Body of pancreas (tissue), 4 donors: ENCODE measurements at regions not wholly inside any gene's neighbourhood (a gene's known extent, or its start where the extent isn't known, plus 50 kb on each side); places are given as distances from the start of the nearest gene placed in this dataset.
A peak's percentile ranks its signal among the peaks of the same experiment; 100 is the strongest.

Experiments used
- ATAC-seq: fragments of 150-250 bp; one replicate; pipeline ENCODE4 v1.9.1; 2016
- DNase-seq, 4 donors: peaks; one replicate each; pipeline ENCODE4 v3.0.0-alpha.2; 2019
- H3K27ac ChIP-seq, 4 donors: fragments of 200-600 bp; sonication (generic); 1 replicate in 3 of 4; 2 replicates in 1 of 4; pipeline versions ENCODE4 v1.5.1 to v1.6.1; 2016 to 2019; ENCODE audit warnings: mild to moderate bottlenecking in 1 of 4, mixed read lengths in 1 of 4, moderate library complexity in 1 of 4
- H3K27me3 ChIP-seq, 2 donors: fragments of 200-600 bp; sonication (generic); one replicate each; pipeline ENCODE4 v1.6.0; 2016; ENCODE audit warnings: mild to moderate bottlenecking in 1 of 2
- H3K36me3 ChIP-seq, 2 donors: fragments of 200-600 bp; sonication (generic); replicated peaks in 1 of 2; 2 replicates each; pipeline ENCODE4 v1.5.1; 2016; ENCODE audit warnings: low read depth in 2 of 2; ENCODE audit not compliant: insufficient read depth in 1 of 2
- H3K4me1 ChIP-seq: fragments of 200-600 bp; sonication (generic); one replicate; pipeline ENCODE4 v1.6.0; 2016
- H3K4me3 ChIP-seq, 2 donors: fragments of 200-600 bp; sonication (generic); 1 replicate in 1 of 2; 2 replicates in 1 of 2; pipeline ENCODE4 v1.5.1; 2016 to 2019
- H3K9me3 ChIP-seq, 3 donors: fragments of 200-600 bp; sonication (generic); 1 replicate in 2 of 3; 2 replicates in 1 of 3; pipeline ENCODE4 v1.5.1; 2016
- POLR2A ChIP-seq, 3 donors: fragments of 450-650 bp; IDR thresholded peaks; one replicate each; pipeline ENCODE4 v1.6.1; 2016; ENCODE audit warnings: antibody characterized with exemption in 3 of 3, mild to moderate bottlenecking in 2 of 3
- WGBS, 2 donors: methylation state at CpG; one replicate each; pipeline ENCODE4 v1.1.5; 2017; 5-methylcytosine and 5-hydroxymethylcytosine counted together
- intact Hi-C: fragments of 100-400 bp; cut with DNase I; formaldehyde crosslinking; loops from one replicate; pipeline ENCODE4 v1.15.1; 2023
- TF ChIP-seq, protein P1 (sequence below), 7 experiments: fragments of 450-650 bp in 4 of 7; fragments of 200-600 bp in 3 of 7; sonication (generic) in 3 of 7; IDR thresholded peaks; one replicate each; pipeline ENCODE4 v1.5.1; 2016 to 2019; ENCODE audit warnings: antibody characterized with exemption in 7 of 7

DNA sequence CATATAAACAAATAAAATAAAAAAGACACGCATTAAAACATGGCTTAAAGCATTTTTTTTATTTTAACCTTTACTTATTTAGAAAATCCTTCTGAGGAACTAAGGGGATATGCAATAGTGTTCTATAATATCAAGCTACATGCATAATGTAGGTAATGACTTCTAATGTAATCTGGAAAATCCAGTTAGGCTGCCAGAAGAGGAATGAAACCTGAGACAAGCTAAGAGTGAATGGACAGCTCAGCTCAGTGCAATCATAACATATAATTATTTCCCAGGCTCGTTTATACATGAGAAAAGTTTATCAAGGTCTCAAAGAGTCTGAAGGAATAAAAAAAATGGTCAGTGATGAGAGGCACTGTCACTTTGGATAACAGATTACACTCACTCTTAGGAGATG is 649.0 kb upstream of the PCDH15 start:
- H3K9me3 ChIP-seq, result no peaks in the 10 kb centered on the region
- intact Hi-C loops, result no loop called here
- no peak for TF ChIP-seq POLR2A (IDR thresholded peaks at IDR 0.05)
- TF ChIP-seq, protein P1, sequence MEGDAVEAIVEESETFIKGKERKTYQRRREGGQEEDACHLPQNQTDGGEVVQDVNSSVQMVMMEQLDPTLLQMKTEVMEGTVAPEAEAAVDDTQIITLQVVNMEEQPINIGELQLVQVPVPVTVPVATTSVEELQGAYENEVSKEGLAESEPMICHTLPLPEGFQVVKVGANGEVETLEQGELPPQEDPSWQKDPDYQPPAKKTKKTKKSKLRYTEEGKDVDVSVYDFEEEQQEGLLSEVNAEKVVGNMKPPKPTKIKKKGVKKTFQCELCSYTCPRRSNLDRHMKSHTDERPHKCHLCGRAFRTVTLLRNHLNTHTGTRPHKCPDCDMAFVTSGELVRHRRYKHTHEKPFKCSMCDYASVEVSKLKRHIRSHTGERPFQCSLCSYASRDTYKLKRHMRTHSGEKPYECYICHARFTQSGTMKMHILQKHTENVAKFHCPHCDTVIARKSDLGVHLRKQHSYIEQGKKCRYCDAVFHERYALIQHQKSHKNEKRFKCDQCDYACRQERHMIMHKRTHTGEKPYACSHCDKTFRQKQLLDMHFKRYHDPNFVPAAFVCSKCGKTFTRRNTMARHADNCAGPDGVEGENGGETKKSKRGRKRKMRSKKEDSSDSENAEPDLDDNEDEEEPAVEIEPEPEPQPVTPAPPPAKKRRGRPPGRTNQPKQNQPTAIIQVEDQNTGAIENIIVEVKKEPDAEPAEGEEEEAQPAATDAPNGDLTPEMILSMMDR (IDR thresholded peaks at IDR 0.05), result no peak
- WGBS, 2 donors, result 33 to 35% methylated on average over 2 of the region's 2 CpGs
- ATAC-seq, result no peak
- no peak overlapping the region for H3K4me3 ChIP-seq
- no peaks in the 10 kb centered on the region for H3K27me3 ChIP-seq
- H3K4me1 ChIP-seq, result no peaks in the 10 kb centered on the region
- no peak overlapping the region for H3K27ac ChIP-seq
- DNase-seq, result no peak
- no peaks in the 10 kb centered on the region for H3K36me3 ChIP-seq

DNA sequence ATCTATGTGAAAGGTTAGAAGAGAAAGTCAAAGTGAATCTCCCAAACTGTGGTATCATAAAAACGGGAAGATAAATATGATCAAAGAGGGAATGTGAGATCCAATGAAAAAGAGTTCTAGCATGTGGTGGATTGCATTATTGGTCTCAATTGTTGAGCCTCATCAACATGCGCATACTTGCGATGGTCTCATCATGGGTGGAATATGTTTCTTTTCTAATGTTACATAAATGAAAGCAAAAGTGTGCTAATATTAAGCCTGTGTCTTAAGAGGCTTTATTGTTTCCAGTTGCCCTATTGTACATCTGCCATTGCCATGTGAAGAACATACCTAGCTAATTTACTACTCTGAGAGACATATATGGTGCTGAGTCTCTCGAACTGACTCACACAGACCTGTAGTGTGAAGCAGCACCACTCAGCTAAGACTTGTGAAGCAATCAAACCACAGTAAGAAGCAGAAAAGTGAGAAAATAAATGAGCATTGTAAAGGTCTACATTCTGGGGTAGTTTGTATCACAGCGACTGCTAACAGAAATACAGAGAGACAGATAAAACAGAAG is 645.5 kb upstream of the PCDH15 start:
- Histone ChIP-seq H3K4me3 (no peak overlapping the region), H3K4me1 (no peaks in the 10 kb centered on the region), H3K27me3 (no peaks in the 10 kb centered on the region), H3K27ac (no peak overlapping the region), H3K36me3 (no peaks in the 10 kb centered on the region), H3K9me3 (no peaks in the 10 kb centered on the region)
- intact Hi-C loops, result no loop called here
- TF ChIP-seq, protein P1 (IDR thresholded peaks at IDR 0.05), result no peak
- no peak for TF ChIP-seq POLR2A (IDR thresholded peaks at IDR 0.05)
- 71 to 76% methylated on average over 5 of the region's 5 CpGs for WGBS, 2 donors
- DNase-seq (no peak), ATAC-seq (no peak)

DNA sequence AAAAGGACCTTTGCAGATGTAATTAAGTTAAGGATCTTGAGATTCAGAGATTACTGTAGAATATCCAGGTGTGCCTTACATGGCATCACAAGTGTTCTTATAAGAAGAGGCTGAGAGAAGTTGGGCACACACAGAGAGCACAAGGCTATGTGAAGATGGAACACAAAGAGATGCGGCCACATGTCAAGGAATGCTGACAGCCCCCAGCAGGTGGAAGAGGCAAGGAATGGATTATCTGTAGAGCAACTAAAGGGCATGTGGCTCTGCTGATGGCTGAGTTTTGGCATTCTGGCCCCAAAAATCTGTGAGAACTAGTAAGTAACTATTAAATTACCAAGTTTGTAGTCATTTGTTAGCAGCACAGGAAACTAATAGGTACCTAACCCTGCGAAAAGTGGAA is 640.7 kb upstream of the PCDH15 start:
- DNase-seq (no peak), ATAC-seq (no peak)
- Histone ChIP-seq H3K27ac (no peak overlapping the region), H3K27me3 (no peaks in the 10 kb centered on the region), H3K4me1 (no peaks in the 10 kb centered on the region), H3K4me3 (no peak overlapping the region), H3K36me3 (no peaks in the 10 kb centered on the region), H3K9me3 (no peaks in the 10 kb centered on the region)
- WGBS, 2 donors, result 75 to 76% methylated on average over 2 of the region's 2 CpGs
- TF ChIP-seq POLR2A (IDR thresholded peaks at IDR 0.05), result no peak
- TF ChIP-seq, protein P1 (IDR thresholded peaks at IDR 0.05), result no peak
- intact Hi-C loops, result no loop called here

DNA sequence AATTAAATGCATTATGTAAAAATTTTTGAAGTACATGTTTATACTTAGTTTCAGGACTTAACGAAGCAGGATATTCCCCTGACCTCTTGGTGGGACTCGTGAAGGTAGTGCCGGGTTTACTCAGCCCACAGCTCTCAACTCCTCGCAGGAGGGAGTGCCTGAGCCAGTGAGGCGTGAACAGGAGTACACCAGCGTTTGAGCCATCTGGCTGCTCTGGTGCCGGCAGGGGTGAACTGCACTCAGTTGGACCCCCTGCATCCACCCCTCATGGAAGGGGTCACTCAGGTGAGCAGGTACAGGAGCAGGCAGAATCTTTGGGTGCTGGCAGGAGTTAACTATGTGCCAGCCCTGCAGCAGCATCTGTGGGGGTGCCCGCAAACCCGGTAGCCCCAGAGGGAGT is 625.1 kb upstream of the PCDH15 start:
- WGBS, 2 donors, result 72 to 82% methylated on average over 9 of the region's 9 CpGs
- intact Hi-C loops, result no loop called here
- Histone ChIP-seq H3K27me3 (no peaks in the 10 kb centered on the region), H3K36me3 (no peaks in the 10 kb centered on the region), H3K27ac (no peak overlapping the region), H3K4me1 (no peaks in the 10 kb centered on the region), H3K9me3 (no peaks in the 10 kb centered on the region), H3K4me3 (no peak overlapping the region)
- TF ChIP-seq POLR2A (IDR thresholded peaks at IDR 0.05), result no peak
- TF ChIP-seq, protein P1 (IDR thresholded peaks at IDR 0.05), result no peak
- DNase-seq (no peak), ATAC-seq (no peak)

DNA sequence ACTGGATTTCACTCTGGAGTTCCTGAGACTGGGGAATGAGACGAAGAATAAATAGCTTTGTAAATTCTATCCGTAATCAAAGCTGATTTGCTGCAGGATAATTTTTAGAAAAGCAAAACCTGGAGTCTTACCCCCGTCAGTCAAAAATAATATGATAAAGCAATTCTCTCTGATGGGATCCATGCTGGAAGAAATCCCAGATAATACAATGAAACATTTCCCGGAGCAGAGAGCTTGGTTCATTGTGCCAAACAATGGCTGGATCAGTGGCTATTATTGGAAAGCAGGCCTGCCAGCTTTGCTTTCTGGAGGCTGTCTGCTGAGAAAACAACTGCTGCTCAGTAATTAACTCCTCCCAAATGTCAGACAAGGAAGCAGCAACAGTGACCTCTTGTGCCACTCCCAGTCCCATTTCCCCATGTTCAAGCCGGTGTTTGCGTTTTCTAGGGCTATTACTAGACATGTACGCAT is 609.4 kb upstream of the PCDH15 start:
- no peak overlapping the region for H3K27ac ChIP-seq
- TF ChIP-seq, protein P1 (IDR thresholded peaks at IDR 0.05), result peak in 2 of 7 experiments; percentile 15 to 25
- TF ChIP-seq POLR2A (IDR thresholded peaks at IDR 0.05), result no peak
- ATAC-seq (peak; percentile 83), DNase-seq (peak; percentile 23 to 62 (median 44))
- intact Hi-C loops, result no loop called here
- H3K4me1 ChIP-seq, result no peaks in the 10 kb centered on the region
- H3K36me3 ChIP-seq, result no peaks in the 10 kb centered on the region
- no peaks in the 10 kb centered on the region for H3K9me3 ChIP-seq
- H3K27me3 ChIP-seq, result no peaks in the 10 kb centered on the region
- H3K4me3 ChIP-seq, result no peak overlapping the region
- 21 to 33% methylated on average over 7 of the region's 7 CpGs for WGBS, 2 donors
